Activated CD8-positive, alpha-beta memory T cell treated with anti-CD3 and anti-CD28 coated beads, Interleukin-2, amount 50 U/mL, for 24 hours (primary cell): ENCODE measurements at regions not wholly inside any gene's neighbourhood (a gene's known extent, or its start where the extent isn't known, plus 50 kb on each side); places are given as distances from the start of the nearest gene placed in this dataset.

Experiments
- DNase-seq: peaks from one replicate; pipeline ENCODE4 v3.0.0-alpha.2; 2020; ENCODE audit errors: extremely low read depth

DNA sequence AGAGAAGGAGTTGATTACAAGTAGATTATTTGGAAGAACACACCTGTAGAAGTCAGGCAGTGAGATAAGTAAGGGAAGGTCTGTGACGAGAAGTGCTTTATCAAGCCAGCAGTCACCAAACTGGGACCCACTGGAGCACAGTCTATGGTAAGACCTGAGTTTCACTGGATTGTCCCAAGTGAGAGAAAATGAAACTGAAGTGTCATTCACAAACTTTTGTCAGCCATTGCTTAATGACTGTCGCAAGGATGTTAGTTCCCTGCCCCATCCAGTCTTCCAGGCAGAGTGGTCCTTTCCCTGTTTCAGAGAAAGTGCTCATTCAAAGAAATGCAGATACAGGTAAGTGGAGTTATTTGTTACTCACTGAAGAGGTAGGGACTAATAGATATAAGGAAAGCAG lies 728.0 kb upstream of the TENM4 start:
- no peak for DNase-seq

DNA sequence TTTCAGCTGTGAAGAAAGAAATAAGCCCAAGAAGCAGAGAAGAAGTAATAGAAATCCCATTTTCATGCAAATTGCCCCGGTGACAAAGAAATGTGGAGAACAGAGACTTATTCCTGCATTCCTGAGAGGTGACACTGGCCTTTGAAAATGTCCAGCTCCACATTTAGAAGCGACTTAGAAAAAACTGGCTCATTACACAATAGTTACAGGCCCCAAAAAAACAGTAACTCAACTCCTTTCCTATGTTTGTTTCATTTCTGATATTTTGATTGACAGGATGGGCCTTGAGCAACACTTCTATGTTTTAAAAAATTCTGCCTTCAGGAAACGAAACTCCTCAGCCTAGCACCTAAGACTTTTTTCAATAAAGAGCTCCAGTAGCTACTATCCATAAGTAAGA lies 726.9 kb upstream of the TENM4 start:
- no peak for DNase-seq

DNA sequence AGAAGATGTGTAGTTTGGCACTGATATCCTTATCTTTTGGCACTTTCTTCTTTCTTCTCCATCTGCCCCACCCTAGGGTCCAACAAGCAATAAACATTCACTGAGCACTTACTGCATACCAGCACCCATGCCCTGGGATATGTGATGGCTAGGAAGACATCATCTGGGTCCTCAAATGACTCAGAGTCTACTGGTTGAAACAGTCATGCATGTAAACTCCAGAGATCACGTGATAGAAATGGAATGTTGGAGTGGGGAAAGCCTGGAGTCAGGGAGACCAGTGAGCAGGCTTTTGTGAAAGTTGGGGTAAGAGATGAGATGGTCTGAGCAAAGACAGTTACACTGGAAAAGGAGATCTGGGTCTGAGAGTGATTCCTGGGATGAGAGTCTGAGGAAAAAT lies 724.9 kb upstream of the TENM4 start:
- DNase-seq = no peak

DNA sequence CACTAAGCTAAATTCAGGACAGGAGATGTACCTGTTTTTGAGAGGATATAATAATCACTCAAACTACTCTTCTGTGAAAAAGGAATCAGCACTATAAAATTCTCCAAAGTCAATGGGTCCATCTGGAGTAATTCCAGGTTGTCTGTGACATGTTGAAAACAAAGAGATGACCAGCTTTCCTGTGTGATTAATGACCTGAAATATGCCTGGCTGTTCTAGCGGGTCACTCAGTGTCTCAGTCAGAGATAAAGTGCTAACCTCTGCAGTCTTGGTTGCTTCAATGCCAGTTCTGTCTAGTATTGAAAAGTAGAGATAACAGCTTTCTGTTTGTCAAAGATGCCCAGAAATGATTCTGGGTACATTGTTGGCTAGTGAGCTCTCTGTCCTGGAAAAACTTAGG lies 722.6 kb upstream of the TENM4 start:
- no peak for DNase-seq

DNA sequence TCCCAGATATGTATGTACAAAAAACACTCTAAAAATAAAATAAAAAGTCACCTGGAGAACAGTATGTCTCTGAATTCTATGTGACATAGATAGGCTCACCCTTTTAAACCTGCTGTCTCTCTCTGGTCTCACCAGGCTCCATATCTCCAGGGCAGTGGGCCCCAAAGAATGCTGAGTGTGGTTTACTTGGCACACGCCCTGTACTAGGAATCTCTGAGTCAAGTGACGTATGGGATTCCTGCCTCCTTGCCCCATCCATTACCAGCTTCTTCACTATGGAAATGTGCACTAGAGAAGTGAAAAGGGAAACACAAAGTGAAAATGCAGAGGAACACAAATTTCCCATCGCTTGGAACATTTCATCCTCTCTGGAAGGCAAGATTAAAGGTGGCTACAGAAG lies 722.2 kb upstream of the TENM4 start:
- no peak for DNase-seq

GRCh38 chr11:80162387-80162786 lies 721.6 kb upstream of the TENM4 start:
- no peak for DNase-seq

DNA sequence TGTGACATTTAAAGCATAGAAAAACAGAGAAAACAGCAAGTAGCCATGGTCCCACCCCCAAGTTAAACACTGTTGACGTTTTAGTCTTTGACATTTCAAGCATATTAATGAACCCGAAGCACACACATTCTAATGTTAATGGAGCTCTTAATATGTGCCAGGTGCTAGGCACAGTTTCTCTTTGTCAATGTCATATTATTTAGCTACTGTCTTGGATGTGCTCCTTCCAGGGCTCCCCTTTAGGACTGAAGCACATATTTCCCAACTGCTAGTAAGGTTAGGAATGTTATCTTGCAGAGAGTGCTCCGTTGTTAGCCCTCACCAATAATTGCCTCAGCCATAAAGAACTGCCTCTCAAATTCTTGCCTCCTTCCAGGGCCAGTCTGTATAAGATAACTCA lies 716.6 kb upstream of the TENM4 start:
- DNase-seq = no peak

GRCh38 chr11:80156062-80156461 lies 715.2 kb upstream of the TENM4 start:
- no peak for DNase-seq

DNA sequence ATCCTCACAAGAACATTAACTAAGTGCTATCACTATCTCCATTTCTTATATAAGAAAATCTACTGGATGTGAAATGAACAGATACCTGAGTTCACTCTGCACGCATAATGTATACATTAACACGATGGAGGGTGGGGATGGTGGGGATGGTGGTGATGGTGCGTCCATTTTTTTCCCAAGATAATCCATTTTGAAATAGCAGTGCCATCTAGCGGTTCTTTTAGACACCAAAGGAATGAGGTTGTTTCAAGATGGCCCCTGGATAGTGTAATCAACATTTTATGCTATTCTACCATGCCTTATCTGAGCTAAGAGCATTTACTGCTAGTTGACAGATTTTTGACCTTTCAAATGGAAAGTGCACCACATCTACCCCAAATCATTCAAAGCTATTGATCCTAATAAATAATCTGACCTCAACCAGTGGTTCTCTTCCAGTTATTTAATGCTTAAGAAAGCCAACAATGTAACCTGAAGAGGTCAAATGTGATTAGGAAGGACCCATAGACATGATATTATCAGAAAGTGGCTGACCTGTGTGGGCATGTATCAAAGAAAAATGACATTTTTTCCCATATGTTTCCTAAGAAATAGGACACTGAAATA lies 714.7 kb upstream of the TENM4 start:
- no peak for DNase-seq

DNA sequence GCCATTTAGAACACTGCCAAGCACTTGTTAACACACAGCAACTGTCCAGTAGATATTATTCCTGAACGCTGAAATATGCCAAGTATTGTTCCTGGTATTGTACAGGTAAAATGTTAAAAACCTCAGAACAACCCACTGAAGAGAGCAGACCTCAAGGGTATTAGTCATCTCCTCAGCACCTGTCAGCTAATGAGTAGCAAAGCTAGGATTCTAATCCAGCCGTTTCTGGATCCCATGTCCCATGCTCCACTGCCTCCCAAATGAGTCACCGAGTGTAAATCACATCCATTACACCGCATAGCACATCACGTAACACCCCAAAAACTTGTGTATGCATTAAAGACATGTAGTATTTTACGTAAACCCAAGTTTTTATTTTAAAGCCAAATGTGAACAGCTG lies 705.4 kb upstream of the TENM4 start:
- DNase-seq = no peak

- DNase-seq = no peak
These were observed 704.2 kb upstream of the TENM4 start for GRCh38 chr11:80144897-80145594.

- no peak for DNase-seq
These were observed 696.2 kb upstream of the TENM4 start for GRCh38 chr11:80136991-80137390.

GRCh38 chr11:80129396-80129795 lies 688.6 kb upstream of the TENM4 start:
- no peak for DNase-seq

- no peak for DNase-seq
These were observed 681.4 kb upstream of the TENM4 start for GRCh38 chr11:80122211-80122610.

DNA sequence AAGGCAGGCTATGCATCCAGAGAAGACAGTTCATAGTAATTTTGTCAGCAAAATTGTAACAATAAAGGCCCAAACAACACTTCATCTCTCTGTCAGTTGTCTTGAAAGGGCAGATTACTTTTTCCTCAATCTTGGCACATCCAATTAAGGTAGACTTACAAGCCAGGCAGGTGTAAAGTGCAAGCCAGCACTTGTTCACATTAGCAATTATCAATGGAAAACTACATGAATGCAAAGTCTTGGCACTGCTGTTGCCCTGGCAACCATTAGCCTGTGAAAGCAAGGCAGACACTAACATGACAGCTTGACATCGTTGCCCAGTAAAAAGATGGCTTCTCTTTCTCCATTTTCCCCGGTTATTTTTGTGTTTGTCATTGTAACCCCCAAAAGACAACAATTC lies 677.2 kb upstream of the TENM4 start:
- DNase-seq = no peak

DNA sequence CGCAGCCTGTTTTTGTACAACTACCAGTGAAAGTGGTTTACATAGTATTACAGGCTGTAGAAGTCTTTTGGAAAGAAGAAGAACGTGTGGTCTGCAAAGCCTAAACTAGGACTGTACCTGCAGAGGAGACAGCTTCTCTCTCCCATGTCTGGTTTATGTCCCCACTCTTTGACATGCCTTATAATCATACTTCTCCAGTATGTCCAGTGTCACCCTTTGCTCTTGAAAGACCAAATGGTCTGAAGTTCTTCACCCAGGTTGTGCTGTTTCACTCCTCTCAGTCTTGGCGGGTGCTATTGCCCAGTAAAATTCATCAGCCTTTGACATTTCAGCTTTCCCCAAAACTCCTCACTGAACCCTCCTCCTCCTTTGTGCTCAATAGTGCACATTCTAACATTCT lies 676.0 kb upstream of the TENM4 start:
- no peak for DNase-seq

- DNase-seq = no peak
These were observed 668.8 kb upstream of the TENM4 start for GRCh38 chr11:80109652-80110051.

GRCh38 chr11:80109031-80109430 lies 668.2 kb upstream of the TENM4 start:
- DNase-seq = no peak

DNA sequence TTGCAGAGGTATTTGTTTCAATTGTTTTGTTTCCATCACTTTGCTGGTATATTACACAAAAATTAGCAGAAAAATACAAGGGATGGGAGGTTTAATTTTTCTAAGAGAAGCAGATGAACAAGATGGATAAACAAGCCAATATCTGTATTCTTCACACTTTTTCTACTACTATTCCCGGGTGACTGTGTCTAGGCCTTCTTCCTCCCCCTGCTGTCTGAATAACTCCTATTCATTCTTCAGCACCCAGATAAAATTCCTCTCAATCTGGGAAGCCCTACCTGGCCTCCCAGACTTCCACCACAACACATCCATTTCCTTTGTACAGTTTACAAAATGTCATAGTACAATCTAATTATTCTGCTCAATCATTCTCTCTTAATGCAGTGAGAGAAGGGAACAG lies 666.6 kb upstream of the TENM4 start:
- no peak for DNase-seq

GRCh38 chr11:80104191-80104590 lies 663.4 kb upstream of the TENM4 start:
- DNase-seq = no peak

- no peak for DNase-seq
These were observed 662.5 kb upstream of the TENM4 start for GRCh38 chr11:80103142-80103859.

GRCh38 chr11:80097146-80097545 lies 656.3 kb upstream of the TENM4 start:
- no peak for DNase-seq

GRCh38 chr11:80096736-80097135 lies 655.9 kb upstream of the TENM4 start:
- no peak for DNase-seq
